WTC11 (cell line): ENCODE measurements at regions not wholly inside any gene's neighbourhood (a gene's known extent, or its start where the extent isn't known, plus 50 kb on each side); places are given as distances from the start of the nearest gene placed in this dataset.

ENCODE experiments used
- ATAC-seq: fragments of 200-7000 bp; cut with Tn5 transposase; 2 replicates; pipeline ENCODE4 v1.10.0; 2021; ENCODE audit warnings: mild to moderate bottlenecking, moderate library complexity
- CTCF ChIA-PET: fragments of 300-600 bp; sonication (Branson Sonifier 250); formaldehyde crosslinking; loops from one replicate; lab custom pipeline; 2021; ENCODE audit warnings: antibody characterized with exemption; lab: Charles Lee
- POLR2A ChIA-PET: fragments of 350-600 bp; sonication (Branson Sonifier 250); formaldehyde crosslinking; loops from one replicate; lab custom pipeline; 2021; ENCODE audit warnings: antibody characterized with exemption; lab: Charles Lee
- DNase-seq: peaks from one replicate; pipeline ENCODE4 v3.0.0; 2021; ENCODE audit warnings: low spot score
- H3K27ac Mint-ChIP-seq: 2 replicates; pipeline ENCODE4 v1.8.0; 2021; ENCODE audit warnings: mixed read lengths
- H3K27me3 Mint-ChIP-seq: 2 replicates; pipeline ENCODE4 v1.8.0; 2021; ENCODE audit warnings: low read depth, mild to moderate bottlenecking, moderate library complexity, mixed read lengths
- H3K36me3 Mint-ChIP-seq: 2 replicates; pipeline ENCODE4 v1.8.0; 2021; ENCODE audit warnings: mixed read lengths
- H3K4me1 Mint-ChIP-seq: 2 replicates; pipeline ENCODE4 v1.8.0; 2022; ENCODE audit warnings: mixed read lengths
- H3K4me3 Mint-ChIP-seq: 2 replicates; pipeline ENCODE4 v1.8.0; 2021; ENCODE audit warnings: mild to moderate bottlenecking, moderate library complexity, mixed read lengths
- H3K9me3 Mint-ChIP-seq: 2 replicates; pipeline ENCODE4 v1.8.0; 2021; ENCODE audit warnings: mixed read lengths
- CTCF ChIP-seq: fragments of 200-600 bp; IDR thresholded peaks from 2 replicates; pipeline ENCODE4 v1.8.0; 2022; ENCODE audit warnings: antibody characterized with exemption
- GABPB1 ChIP-seq: sonication (generic); formaldehyde crosslinking; IDR thresholded peaks from 2 replicates; pipeline ENCODE4 v1.8.1; 2023; ENCODE audit warnings: mild to moderate bottlenecking, missing genetic modification reagents
- HMGA2 ChIP-seq: fragments of 250-450 bp; sonication (Bioruptor Pico); IDR thresholded peaks from 2 replicates; pipeline ENCODE4 v1.4.0; 2021; ENCODE audit warnings: mild to moderate bottlenecking, moderate library complexity
- IRF1 ChIP-seq: sonication (generic); formaldehyde crosslinking; IDR thresholded peaks from 2 replicates; pipeline ENCODE4 v1.8.0; 2023; ENCODE audit warnings: missing genetic modification reagents
- MLX ChIP-seq: sonication (generic); formaldehyde crosslinking; IDR thresholded peaks from 2 replicates; pipeline ENCODE4 v1.8.1; 2023; ENCODE audit warnings: mild to moderate bottlenecking, missing genetic modification reagents, moderate library complexity
- OVOL2 ChIP-seq: fragments of 250-450 bp; sonication (Bioruptor Pico); IDR thresholded peaks from 2 replicates; pipeline ENCODE4 v1.9.0; 2021; ENCODE audit warnings: mild to moderate bottlenecking, borderline replicate concordance
- RELA ChIP-seq: sonication (generic); formaldehyde crosslinking; IDR thresholded peaks from 2 replicates; pipeline ENCODE4 v1.8.1; 2022; ENCODE audit warnings: missing genetic modification reagents, mild to moderate bottlenecking, borderline replicate concordance
- SP1 ChIP-seq: sonication (generic); formaldehyde crosslinking; conservative IDR thresholded peaks from 2 replicates; pipeline ENCODE4 v1.8.1; 2022; ENCODE audit warnings: missing genetic modification reagents
- ZBTB21 ChIP-seq: sonication (generic); formaldehyde crosslinking; IDR thresholded peaks from 2 replicates; pipeline ENCODE4 v1.8.1; 2023; ENCODE audit warnings: mild to moderate bottlenecking, missing genetic modification reagents, borderline replicate concordance
- ZBTB43 ChIP-seq: sonication (generic); formaldehyde crosslinking; IDR thresholded peaks from 2 replicates; pipeline ENCODE4 v1.8.1; 2023; ENCODE audit warnings: mild to moderate bottlenecking, missing genetic modification reagents
- ZNF232 ChIP-seq: sonication (generic); formaldehyde crosslinking; IDR thresholded peaks from 2 replicates; pipeline ENCODE4 v1.8.0; 2022; ENCODE audit warnings: mild to moderate bottlenecking, missing genetic modification reagents
- ZNF281 ChIP-seq: sonication (generic); formaldehyde crosslinking; IDR thresholded peaks from 2 replicates; pipeline ENCODE4 v1.8.0; 2023; ENCODE audit warnings: mild to moderate bottlenecking, missing genetic modification reagents
- ZSCAN18 ChIP-seq: fragments of 250-450 bp; sonication (Bioruptor Pico); IDR thresholded peaks from 2 replicates; pipeline ENCODE4 v2.1.2; 2022; ENCODE audit warnings: mild to moderate bottlenecking, moderate library complexity
- TF ChIP-seq, protein P1 (sequence below): sonication (generic); formaldehyde crosslinking; IDR thresholded peaks from 2 replicates; pipeline ENCODE4 v1.8.0; 2022; ENCODE audit warnings: mild to moderate bottlenecking, missing genetic modification reagents
- TF ChIP-seq, protein P2 (sequence below): sonication (generic); formaldehyde crosslinking; IDR thresholded peaks from 2 replicates; pipeline ENCODE4 v1.8.1; 2022; ENCODE audit warnings: mild to moderate bottlenecking, missing genetic modification reagents, moderate library complexity, borderline replicate concordance

- TF ChIP-seq SP1 = no peak
- no peak for TF ChIP-seq GABPB1 (CRISPR knock-in tag)
- TF ChIP-seq OVOL2 (CRISPR knock-in tag) = no peak
- TF ChIP-seq ZBTB21 (CRISPR knock-in tag) = no peak
- TF ChIP-seq RELA (CRISPR knock-in tag) = no peak
- no peak for TF ChIP-seq ZNF281 (CRISPR knock-in tag)
- no peak for TF ChIP-seq CTCF
- H3K27ac Mint-ChIP-seq = no peak overlapping the region
- H3K4me3 Mint-ChIP-seq = no peak overlapping the region
- H3K27me3 Mint-ChIP-seq = peaks cover 9% of the 10 kb centered on the region; the same call in 1 of the 2 replicates
- ChIA-PET CTCF (no interaction called here), POLR2A (no interaction called here)
- H3K4me1 Mint-ChIP-seq = peaks cover 50% of the 10 kb centered on the region
- H3K9me3 Mint-ChIP-seq = no peaks in the 10 kb centered on the region
- DNase-seq (no peak), ATAC-seq (no peak)
- no peaks in the 10 kb centered on the region for H3K36me3 Mint-ChIP-seq
These were observed 84.0 kb downstream of the HES1 start for GRCh38 chr3:194219826-194220410.

- TF ChIP-seq ZSCAN18 (CRISPR knock-in tag) (no peak), IRF1 (CRISPR knock-in tag) (no peak), HMGA2 (no peak), ZBTB43 (no peak), ZNF232 (CRISPR knock-in tag) (no peak), MLX (CRISPR knock-in tag) (no peak)
- TF ChIP-seq, protein P1, sequence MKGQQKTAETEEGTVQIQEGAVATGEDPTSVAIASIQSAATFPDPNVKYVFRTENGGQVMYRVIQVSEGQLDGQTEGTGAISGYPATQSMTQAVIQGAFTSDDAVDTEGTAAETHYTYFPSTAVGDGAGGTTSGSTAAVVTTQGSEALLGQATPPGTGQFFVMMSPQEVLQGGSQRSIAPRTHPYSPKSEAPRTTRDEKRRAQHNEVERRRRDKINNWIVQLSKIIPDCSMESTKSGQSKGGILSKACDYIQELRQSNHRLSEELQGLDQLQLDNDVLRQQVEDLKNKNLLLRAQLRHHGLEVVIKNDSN = no peak
- TF ChIP-seq, protein P2, sequence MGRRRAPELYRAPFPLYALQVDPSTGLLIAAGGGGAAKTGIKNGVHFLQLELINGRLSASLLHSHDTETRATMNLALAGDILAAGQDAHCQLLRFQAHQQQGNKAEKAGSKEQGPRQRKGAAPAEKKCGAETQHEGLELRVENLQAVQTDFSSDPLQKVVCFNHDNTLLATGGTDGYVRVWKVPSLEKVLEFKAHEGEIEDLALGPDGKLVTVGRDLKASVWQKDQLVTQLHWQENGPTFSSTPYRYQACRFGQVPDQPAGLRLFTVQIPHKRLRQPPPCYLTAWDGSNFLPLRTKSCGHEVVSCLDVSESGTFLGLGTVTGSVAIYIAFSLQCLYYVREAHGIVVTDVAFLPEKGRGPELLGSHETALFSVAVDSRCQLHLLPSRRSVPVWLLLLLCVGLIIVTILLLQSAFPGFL (CRISPR knock-in tag) = no peak
- H3K4me3 Mint-ChIP-seq = no peak overlapping the region
- H3K27me3 Mint-ChIP-seq = peaks cover 9% of the 10 kb centered on the region; the same call in 1 of the 2 replicates
- H3K27ac Mint-ChIP-seq = no peak overlapping the region
- no peaks in the 10 kb centered on the region for H3K9me3 Mint-ChIP-seq
- no peaks in the 10 kb centered on the region for H3K36me3 Mint-ChIP-seq
- POLR2A ChIA-PET = no interaction called here
- no peak for ATAC-seq
- CTCF ChIA-PET = interaction anchor here (1.0 kb wide), 1 partner anchor 95 kb away, joined by 3 read pairs; no protein-coding TSS in a partner anchor
- peaks cover 49% of the 10 kb centered on the region for H3K4me1 Mint-ChIP-seq
- DNase-seq = no peak
These were observed 85.0 kb downstream of the HES1 start for GRCh38 chr3:194220901-194221326.
